Liver (tissue), 3 donors: ENCODE measurements at regions not wholly inside any gene's neighbourhood (a gene's known extent, or its start where the extent isn't known, plus 50 kb on each side); places are given as distances from the start of the nearest gene placed in this dataset.

Experiments used
- EGR1 ChIP-seq, 2 donors: IDR thresholded peaks; 2 replicates each; pipeline ENCODE4 v1.6.1; 2016 to 2018; ENCODE audit warnings: antibody characterized with exemption in 2 of 2, low read depth in 2 of 2
- GABPA ChIP-seq, 2 donors: IDR thresholded peaks in 1 of 2; conservative IDR thresholded peaks in 1 of 2; 2 replicates each; pipeline ENCODE4 v1.6.1; 2016; ENCODE audit warnings: antibody characterized with exemption in 2 of 2, mild to moderate bottlenecking in 1 of 2, moderate library complexity in 1 of 2
- JUND ChIP-seq, 2 donors: IDR thresholded peaks; 2 replicates each; pipeline ENCODE4 v1.6.1; 2016; ENCODE audit warnings: antibody characterized with exemption in 2 of 2
- NR2F2 ChIP-seq: IDR thresholded peaks from 2 replicates; pipeline ENCODE4 v1.6.1; 2016; ENCODE audit warnings: antibody characterized with exemption
- RAD21 ChIP-seq, 2 donors: IDR thresholded peaks; 2 replicates each; pipeline ENCODE4 v1.6.1; 2016; ENCODE audit warnings: antibody characterized with exemption in 2 of 2, mild to moderate bottlenecking in 2 of 2
- RXRA ChIP-seq, 2 donors: IDR thresholded peaks; 2 replicates each; pipeline ENCODE4 v1.6.1; 2017 to 2018; ENCODE audit warnings: antibody characterized with exemption in 2 of 2, mild to moderate bottlenecking in 1 of 2
- TAF1 ChIP-seq: conservative IDR thresholded peaks from 2 replicates; pipeline ENCODE4 v1.6.1; 2016; ENCODE audit warnings: antibody characterized with exemption, mild to moderate bottlenecking
- YY1 ChIP-seq: IDR thresholded peaks from 2 replicates; pipeline ENCODE4 v1.6.1; 2016; ENCODE audit warnings: antibody characterized with exemption, mild to moderate bottlenecking
- TF ChIP-seq, protein P1 (sequence below): fragments of 150-350 bp; IDR thresholded peaks from 2 replicates; pipeline ENCODE4 v1.5.1; 2017; ENCODE audit warnings: improper control_type of control experiment, low read depth, low read length; ENCODE audit not compliant: missing input control
- TF ChIP-seq, protein P2 (sequence below): IDR thresholded peaks from 2 replicates; pipeline ENCODE4 v1.6.1; 2016; ENCODE audit warnings: antibody characterized with exemption
- TF ChIP-seq, protein P3 (sequence below): IDR thresholded peaks from 2 replicates; pipeline ENCODE4 v1.6.1; 2016; ENCODE audit warnings: antibody characterized with exemption
- TF ChIP-seq, protein P4 (sequence below): IDR thresholded peaks from 2 replicates; pipeline ENCODE4 v1.6.1; 2016; ENCODE audit warnings: antibody characterized with exemption, mild to moderate bottlenecking
- TF ChIP-seq, protein P5 (sequence below): IDR thresholded peaks from 2 replicates; pipeline ENCODE4 v1.6.1; 2016; ENCODE audit warnings: antibody characterized with exemption
- donor health status: healthy.
- donor health status: healthy.

GRCh38 chr3:16106050-16106449, 68.4 kb upstream of the GALNT15 start:
- TF ChIP-seq, protein P1, sequence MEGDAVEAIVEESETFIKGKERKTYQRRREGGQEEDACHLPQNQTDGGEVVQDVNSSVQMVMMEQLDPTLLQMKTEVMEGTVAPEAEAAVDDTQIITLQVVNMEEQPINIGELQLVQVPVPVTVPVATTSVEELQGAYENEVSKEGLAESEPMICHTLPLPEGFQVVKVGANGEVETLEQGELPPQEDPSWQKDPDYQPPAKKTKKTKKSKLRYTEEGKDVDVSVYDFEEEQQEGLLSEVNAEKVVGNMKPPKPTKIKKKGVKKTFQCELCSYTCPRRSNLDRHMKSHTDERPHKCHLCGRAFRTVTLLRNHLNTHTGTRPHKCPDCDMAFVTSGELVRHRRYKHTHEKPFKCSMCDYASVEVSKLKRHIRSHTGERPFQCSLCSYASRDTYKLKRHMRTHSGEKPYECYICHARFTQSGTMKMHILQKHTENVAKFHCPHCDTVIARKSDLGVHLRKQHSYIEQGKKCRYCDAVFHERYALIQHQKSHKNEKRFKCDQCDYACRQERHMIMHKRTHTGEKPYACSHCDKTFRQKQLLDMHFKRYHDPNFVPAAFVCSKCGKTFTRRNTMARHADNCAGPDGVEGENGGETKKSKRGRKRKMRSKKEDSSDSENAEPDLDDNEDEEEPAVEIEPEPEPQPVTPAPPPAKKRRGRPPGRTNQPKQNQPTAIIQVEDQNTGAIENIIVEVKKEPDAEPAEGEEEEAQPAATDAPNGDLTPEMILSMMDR, result no peak
- TF ChIP-seq TAF1 (no peak), RAD21 (IDR thresholded peaks at IDR 0.05) (no peak), JUND (IDR thresholded peaks at IDR 0.05) (no peak), NR2F2 (no peak), GABPA (IDR thresholded peaks at IDR 0.05 in 1 of 2, conservative IDR thresholded peaks at IDR 0.05 in 1 of 2) (no peak), RXRA (IDR thresholded peaks at IDR 0.05) (no peak), YY1 (no peak), EGR1 (IDR thresholded peaks at IDR 0.05; ENCODE audit: low read depth in 2 of 2) (no peak)
- TF ChIP-seq, protein P2, sequence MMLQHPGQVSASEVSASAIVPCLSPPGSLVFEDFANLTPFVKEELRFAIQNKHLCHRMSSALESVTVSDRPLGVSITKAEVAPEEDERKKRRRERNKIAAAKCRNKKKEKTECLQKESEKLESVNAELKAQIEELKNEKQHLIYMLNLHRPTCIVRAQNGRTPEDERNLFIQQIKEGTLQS, result no peak
- TF ChIP-seq, protein P3, sequence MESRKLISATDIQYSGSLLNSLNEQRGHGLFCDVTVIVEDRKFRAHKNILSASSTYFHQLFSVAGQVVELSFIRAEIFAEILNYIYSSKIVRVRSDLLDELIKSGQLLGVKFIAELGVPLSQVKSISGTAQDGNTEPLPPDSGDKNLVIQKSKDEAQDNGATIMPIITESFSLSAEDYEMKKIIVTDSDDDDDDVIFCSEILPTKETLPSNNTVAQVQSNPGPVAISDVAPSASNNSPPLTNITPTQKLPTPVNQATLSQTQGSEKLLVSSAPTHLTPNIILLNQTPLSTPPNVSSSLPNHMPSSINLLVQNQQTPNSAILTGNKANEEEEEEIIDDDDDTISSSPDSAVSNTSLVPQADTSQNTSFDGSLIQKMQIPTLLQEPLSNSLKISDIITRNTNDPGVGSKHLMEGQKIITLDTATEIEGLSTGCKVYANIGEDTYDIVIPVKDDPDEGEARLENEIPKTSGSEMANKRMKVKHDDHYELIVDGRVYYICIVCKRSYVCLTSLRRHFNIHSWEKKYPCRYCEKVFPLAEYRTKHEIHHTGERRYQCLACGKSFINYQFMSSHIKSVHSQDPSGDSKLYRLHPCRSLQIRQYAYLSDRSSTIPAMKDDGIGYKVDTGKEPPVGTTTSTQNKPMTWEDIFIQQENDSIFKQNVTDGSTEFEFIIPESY, result no peak
- TF ChIP-seq, protein P4, sequence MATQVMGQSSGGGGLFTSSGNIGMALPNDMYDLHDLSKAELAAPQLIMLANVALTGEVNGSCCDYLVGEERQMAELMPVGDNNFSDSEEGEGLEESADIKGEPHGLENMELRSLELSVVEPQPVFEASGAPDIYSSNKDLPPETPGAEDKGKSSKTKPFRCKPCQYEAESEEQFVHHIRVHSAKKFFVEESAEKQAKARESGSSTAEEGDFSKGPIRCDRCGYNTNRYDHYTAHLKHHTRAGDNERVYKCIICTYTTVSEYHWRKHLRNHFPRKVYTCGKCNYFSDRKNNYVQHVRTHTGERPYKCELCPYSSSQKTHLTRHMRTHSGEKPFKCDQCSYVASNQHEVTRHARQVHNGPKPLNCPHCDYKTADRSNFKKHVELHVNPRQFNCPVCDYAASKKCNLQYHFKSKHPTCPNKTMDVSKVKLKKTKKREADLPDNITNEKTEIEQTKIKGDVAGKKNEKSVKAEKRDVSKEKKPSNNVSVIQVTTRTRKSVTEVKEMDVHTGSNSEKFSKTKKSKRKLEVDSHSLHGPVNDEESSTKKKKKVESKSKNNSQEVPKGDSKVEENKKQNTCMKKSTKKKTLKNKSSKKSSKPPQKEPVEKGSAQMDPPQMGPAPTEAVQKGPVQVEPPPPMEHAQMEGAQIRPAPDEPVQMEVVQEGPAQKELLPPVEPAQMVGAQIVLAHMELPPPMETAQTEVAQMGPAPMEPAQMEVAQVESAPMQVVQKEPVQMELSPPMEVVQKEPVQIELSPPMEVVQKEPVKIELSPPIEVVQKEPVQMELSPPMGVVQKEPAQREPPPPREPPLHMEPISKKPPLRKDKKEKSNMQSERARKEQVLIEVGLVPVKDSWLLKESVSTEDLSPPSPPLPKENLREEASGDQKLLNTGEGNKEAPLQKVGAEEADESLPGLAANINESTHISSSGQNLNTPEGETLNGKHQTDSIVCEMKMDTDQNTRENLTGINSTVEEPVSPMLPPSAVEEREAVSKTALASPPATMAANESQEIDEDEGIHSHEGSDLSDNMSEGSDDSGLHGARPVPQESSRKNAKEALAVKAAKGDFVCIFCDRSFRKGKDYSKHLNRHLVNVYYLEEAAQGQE, result no peak
- TF ChIP-seq, protein P5, sequence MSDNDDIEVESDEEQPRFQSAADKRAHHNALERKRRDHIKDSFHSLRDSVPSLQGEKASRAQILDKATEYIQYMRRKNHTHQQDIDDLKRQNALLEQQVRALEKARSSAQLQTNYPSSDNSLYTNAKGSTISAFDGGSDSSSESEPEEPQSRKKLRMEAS, result no peak
